Keratinocyte (primary cell): ENCODE measurements at regions not wholly inside any gene's neighbourhood (a gene's known extent, or its start where the extent isn't known, plus 50 kb on each side); places are given as distances from the start of the nearest gene placed in this dataset.

Experiments
- DNase-seq: peaks from one replicate; pipeline ENCODE4 v3.0.0-alpha.2; 2011; ENCODE audit warnings: low read depth, missing footprints, low spot score
- FAIRE-seq: peaks from 2 replicates; lab custom pipeline; 2011; peaks lifted over from hg19 to GRCh38; lab: Jason Lieb, UNC
- H2AFZ ChIP-seq: 2 replicates; pipeline ENCODE4 v1.6.0; 2012; ENCODE audit warnings: low read length, control low read depth, inconsistent platforms; ENCODE audit not compliant: control insufficient read depth
- H3K27ac ChIP-seq: 2 replicates; pipeline ENCODE4 v1.5.1; 2011; ENCODE audit warnings: low read length; ENCODE audit not compliant: control insufficient read depth, insufficient read depth
- H3K27me3 ChIP-seq: 3 replicates; pipeline ENCODE4 v1.6.0; 2011; ENCODE audit warnings: low read length; ENCODE audit not compliant: control insufficient read depth, insufficient read depth; ENCODE audit errors: extremely low read depth
- H3K36me3 ChIP-seq, 2 experiments: 2 replicates in 1 of 2; 3 replicates in 1 of 2; pipeline ENCODE4 v1.5.1; 2011; ENCODE audit warnings: low read length in 2 of 2, mild to moderate bottlenecking in 1 of 2; ENCODE audit not compliant: control insufficient read depth in 2 of 2, insufficient read depth in 2 of 2; ENCODE audit errors: extremely low read depth in 1 of 2
- H3K4me1 ChIP-seq: 3 replicates; pipeline ENCODE4 v1.5.1; 2011; ENCODE audit warnings: low read length; ENCODE audit not compliant: control insufficient read depth, insufficient read depth; ENCODE audit errors: extremely low read depth
- H3K4me2 ChIP-seq: 3 replicates; pipeline ENCODE4 v1.6.0; 2011; ENCODE audit warnings: low read depth, low read length; ENCODE audit not compliant: control insufficient read depth, insufficient read depth; ENCODE audit errors: extremely low read depth
- H3K4me3 ChIP-seq, 3 experiments: fragments of 200-600 bp in 1 of 3; sonication (generic) in 1 of 3; 2 replicates in 2 of 3; 3 replicates in 1 of 3; pipeline ENCODE4 v1.5.1; 2011 to 2016; ENCODE audit warnings: low read length in 3 of 3, mild to moderate bottlenecking in 3 of 3, control low read depth in 2 of 3, inconsistent platforms in 1 of 3, low read depth in 1 of 3, mixed read lengths in 1 of 3, mixed run types in 1 of 3, moderate library complexity in 1 of 3; ENCODE audit not compliant: control insufficient read depth in 2 of 3, insufficient read depth in 2 of 3; ENCODE audit errors: extremely low read depth in 1 of 3
- H3K79me2 ChIP-seq: 2 replicates; pipeline ENCODE4 v1.6.0; 2012; ENCODE audit warnings: low read length; ENCODE audit not compliant: control insufficient read depth, insufficient read depth
- H3K9ac ChIP-seq: 3 replicates; pipeline ENCODE4 v1.6.0; 2011; ENCODE audit warnings: low read length; ENCODE audit not compliant: control insufficient read depth, insufficient read depth; ENCODE audit errors: extremely low read depth
- H3K9me1 ChIP-seq: 3 replicates; pipeline ENCODE4 v1.6.0; 2011; ENCODE audit warnings: low read length; ENCODE audit not compliant: control insufficient read depth, insufficient read depth; ENCODE audit errors: extremely low read depth
- H3K9me3 ChIP-seq: 2 replicates; pipeline ENCODE4 v1.5.1; 2012; ENCODE audit warnings: low read depth, low read length; ENCODE audit not compliant: control insufficient read depth
- H4K20me1 ChIP-seq: 3 replicates; pipeline ENCODE4 v1.6.0; 2011; ENCODE audit warnings: low read length; ENCODE audit not compliant: control insufficient read depth, insufficient read depth; ENCODE audit errors: extremely low read depth
- EZH2 ChIP-seq: IDR thresholded peaks from one replicate; pipeline ENCODE4 v1.6.1; 2012; ENCODE audit warnings: inconsistent platforms, mild to moderate bottlenecking, low read length, moderate library complexity
- dilution Hi-C: fragments of 300-500 bp; cut with MboI; formaldehyde crosslinking; loops from one replicate; pipeline ENCODE4 v1.7.0; 2020; ENCODE audit warnings: low sequenced_read_pairs; ENCODE audit not compliant: extremely low pct_ligation_motif_present
- TF ChIP-seq, protein P1 (sequence below), 3 experiments: IDR thresholded peaks in 1 of 3; conservative IDR thresholded peaks in 1 of 3; optimal IDR thresholded peaks in 1 of 3; 2 replicates in 2 of 3; 3 replicates in 1 of 3; pipeline versions ENCODE3 to v1.5.1; 2011; ENCODE audit warnings: low read length in 3 of 3, mild to moderate bottlenecking in 3 of 3, moderate library complexity in 2 of 3, control low read depth in 1 of 3, inconsistent platforms in 1 of 3; ENCODE audit not compliant: insufficient read depth in 2 of 3; ENCODE audit errors: extremely low read depth in 1 of 3

DNA sequence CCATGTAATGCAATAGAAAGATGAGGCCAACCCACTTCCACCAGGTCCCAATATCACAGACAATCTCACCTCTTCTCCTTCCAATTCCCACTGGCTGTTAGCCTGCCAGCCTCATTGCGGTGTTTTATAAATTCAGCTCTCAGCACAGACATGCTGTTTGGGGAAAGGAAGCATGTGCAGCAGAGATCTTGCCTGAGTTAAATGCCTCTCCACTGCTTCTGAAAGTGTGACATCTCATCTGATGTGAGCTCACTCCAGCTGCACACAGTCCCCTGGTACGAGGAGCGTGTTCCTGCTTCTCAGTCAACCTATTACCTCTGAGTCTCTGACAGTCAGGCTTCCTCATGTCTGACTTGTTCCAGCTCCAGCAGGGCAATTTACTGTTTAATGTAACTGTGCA lies 122.7 kb upstream of the GUCY1A2 start:
- H3K4me3 ChIP-seq = no peak overlapping the region
- H3K4me1 ChIP-seq = no peaks in the 10 kb centered on the region
- no peak overlapping the region for H3K27ac ChIP-seq
- no peak overlapping the region for H3K9ac ChIP-seq
- TF ChIP-seq, protein P1, sequence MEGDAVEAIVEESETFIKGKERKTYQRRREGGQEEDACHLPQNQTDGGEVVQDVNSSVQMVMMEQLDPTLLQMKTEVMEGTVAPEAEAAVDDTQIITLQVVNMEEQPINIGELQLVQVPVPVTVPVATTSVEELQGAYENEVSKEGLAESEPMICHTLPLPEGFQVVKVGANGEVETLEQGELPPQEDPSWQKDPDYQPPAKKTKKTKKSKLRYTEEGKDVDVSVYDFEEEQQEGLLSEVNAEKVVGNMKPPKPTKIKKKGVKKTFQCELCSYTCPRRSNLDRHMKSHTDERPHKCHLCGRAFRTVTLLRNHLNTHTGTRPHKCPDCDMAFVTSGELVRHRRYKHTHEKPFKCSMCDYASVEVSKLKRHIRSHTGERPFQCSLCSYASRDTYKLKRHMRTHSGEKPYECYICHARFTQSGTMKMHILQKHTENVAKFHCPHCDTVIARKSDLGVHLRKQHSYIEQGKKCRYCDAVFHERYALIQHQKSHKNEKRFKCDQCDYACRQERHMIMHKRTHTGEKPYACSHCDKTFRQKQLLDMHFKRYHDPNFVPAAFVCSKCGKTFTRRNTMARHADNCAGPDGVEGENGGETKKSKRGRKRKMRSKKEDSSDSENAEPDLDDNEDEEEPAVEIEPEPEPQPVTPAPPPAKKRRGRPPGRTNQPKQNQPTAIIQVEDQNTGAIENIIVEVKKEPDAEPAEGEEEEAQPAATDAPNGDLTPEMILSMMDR (optimal IDR thresholded peaks at IDR 0.05 in 1 of 3, IDR thresholded peaks at IDR 0.05 in 1 of 3, conservative IDR thresholded peaks at IDR 0.05 in 1 of 3; ENCODE audit: extremely low read depth in 1 of 3, insufficient read depth in 2 of 3, low read length in 3 of 3) = no peak
- TF ChIP-seq EZH2 = no peak
- H3K9me3 ChIP-seq = no peaks in the 10 kb centered on the region
- H3K27me3 ChIP-seq = no peaks in the 10 kb centered on the region
- dilution Hi-C loops = no loop called here
- no peaks in the 10 kb centered on the region for H3K9me1 ChIP-seq
- no peak for FAIRE-seq
- no peak overlapping the region for H2AFZ ChIP-seq
- H4K20me1 ChIP-seq = no peaks in the 10 kb centered on the region
- no peaks in the 10 kb centered on the region for H3K79me2 ChIP-seq
- DNase-seq = no peak
- H3K4me2 ChIP-seq = no peak overlapping the region
- H3K36me3 ChIP-seq = no peaks in the 10 kb centered on the region

DNA sequence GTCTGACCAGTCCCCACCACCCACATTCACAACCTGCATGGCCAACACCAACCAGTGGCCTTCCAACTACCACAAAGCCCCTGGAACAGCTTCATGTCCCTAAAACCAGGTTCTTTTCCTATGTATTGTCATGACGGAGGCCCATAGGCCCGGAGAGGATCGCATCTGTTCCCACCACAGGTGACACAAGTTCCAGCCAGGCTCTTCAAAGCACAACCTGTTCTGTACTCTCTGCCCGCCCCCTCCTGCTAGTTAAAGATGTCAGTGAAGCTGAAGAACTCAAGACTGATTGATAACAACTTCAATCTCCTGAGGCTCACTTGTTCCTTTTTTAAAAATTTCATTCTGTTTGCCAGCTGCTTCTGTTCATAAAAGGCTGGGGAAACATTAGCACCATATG lies 121.1 kb upstream of the GUCY1A2 start:
- no peak for FAIRE-seq

More for the DNA sequence above, 121.1 kb upstream of the GUCY1A2 start:
- Histone ChIP-seq H3K79me2 (no peaks in the 10 kb centered on the region), H2AFZ (no peak overlapping the region), H3K27me3 (no peaks in the 10 kb centered on the region), H3K9ac (no peak overlapping the region), H4K20me1 (no peaks in the 10 kb centered on the region), H3K36me3 (no peaks in the 10 kb centered on the region), H3K9me1 (no peaks in the 10 kb centered on the region), H3K9me3 (no peaks in the 10 kb centered on the region), H3K4me2 (no peak overlapping the region), H3K4me3 (no peak overlapping the region), H3K4me1 (no peaks in the 10 kb centered on the region), H3K27ac (no peak overlapping the region)
- no peak for DNase-seq
- no peak for TF ChIP-seq EZH2
- TF ChIP-seq, protein P1 (optimal IDR thresholded peaks at IDR 0.05 in 1 of 3, IDR thresholded peaks at IDR 0.05 in 1 of 3, conservative IDR thresholded peaks at IDR 0.05 in 1 of 3; ENCODE audit: extremely low read depth in 1 of 3, insufficient read depth in 2 of 3, low read length in 3 of 3) = no peak
- dilution Hi-C loops = no loop called here
